ENCODE measurements at regions not wholly inside any gene's neighbourhood (a gene's known extent, or its start where the extent isn't known, plus 50 kb on each side); places are given as distances from the start of the nearest gene placed in this dataset.

DNA sequence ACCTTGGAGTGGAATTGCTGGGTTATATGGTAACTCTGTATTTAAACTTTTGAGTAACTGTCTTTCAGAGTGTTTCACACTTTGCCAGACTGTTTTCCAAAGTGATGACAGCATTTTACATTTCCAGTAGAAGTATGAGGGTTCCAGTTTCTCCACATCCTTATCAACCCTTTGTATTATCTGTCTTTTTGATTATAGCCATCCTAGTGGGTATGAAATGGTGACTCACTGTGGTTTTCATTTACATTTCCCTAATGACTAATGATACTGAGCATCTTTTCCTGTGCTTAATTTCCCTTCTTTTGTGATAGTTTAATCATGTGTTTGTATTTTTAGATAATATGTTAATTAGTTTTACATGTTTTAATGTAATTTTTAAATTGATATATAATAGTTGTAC, 138.1 kb upstream of the DAZL start:
- TF ChIP-seq, protein P1, sequence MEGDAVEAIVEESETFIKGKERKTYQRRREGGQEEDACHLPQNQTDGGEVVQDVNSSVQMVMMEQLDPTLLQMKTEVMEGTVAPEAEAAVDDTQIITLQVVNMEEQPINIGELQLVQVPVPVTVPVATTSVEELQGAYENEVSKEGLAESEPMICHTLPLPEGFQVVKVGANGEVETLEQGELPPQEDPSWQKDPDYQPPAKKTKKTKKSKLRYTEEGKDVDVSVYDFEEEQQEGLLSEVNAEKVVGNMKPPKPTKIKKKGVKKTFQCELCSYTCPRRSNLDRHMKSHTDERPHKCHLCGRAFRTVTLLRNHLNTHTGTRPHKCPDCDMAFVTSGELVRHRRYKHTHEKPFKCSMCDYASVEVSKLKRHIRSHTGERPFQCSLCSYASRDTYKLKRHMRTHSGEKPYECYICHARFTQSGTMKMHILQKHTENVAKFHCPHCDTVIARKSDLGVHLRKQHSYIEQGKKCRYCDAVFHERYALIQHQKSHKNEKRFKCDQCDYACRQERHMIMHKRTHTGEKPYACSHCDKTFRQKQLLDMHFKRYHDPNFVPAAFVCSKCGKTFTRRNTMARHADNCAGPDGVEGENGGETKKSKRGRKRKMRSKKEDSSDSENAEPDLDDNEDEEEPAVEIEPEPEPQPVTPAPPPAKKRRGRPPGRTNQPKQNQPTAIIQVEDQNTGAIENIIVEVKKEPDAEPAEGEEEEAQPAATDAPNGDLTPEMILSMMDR (IDR thresholded peaks at IDR 0.05 in 2 of 3, conservative IDR thresholded peaks at IDR 0.05 in 1 of 3; ENCODE audit: control insufficient read depth in 2 of 3, extremely low read depth in 1 of 3, insufficient read depth in 1 of 3, low read depth in 3 of 3, low read length in 3 of 3) = no peak
- no peak for TF ChIP-seq POLR2A (IDR thresholded peaks at IDR 0.05; ENCODE audit: low read depth, low read length)
- no peak for TF ChIP-seq DPF2 (IDR thresholded peaks at IDR 0.05)
- TF ChIP-seq SIX5 (IDR thresholded peaks at IDR 0.05; ENCODE audit: low read depth, low read length, severe bottlenecking) = no peak
- no peak for TF ChIP-seq HCFC1 (IDR thresholded peaks at IDR 0.05; ENCODE audit: low read length)
- TF ChIP-seq, protein P2, sequence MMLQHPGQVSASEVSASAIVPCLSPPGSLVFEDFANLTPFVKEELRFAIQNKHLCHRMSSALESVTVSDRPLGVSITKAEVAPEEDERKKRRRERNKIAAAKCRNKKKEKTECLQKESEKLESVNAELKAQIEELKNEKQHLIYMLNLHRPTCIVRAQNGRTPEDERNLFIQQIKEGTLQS (IDR thresholded peaks at IDR 0.05; ENCODE audit: borderline replicate concordance, extremely low read depth, low read depth, low read length) = no peak
- no peak for TF ChIP-seq MTA3 (IDR thresholded peaks at IDR 0.05; ENCODE audit: borderline replicate concordance, low read length)
- TF ChIP-seq GABPA (IDR thresholded peaks at IDR 0.05; ENCODE audit: low read depth) = no peak
- TF ChIP-seq ETV6 (conservative IDR thresholded peaks at IDR 0.05 in 1 of 2, IDR thresholded peaks at IDR 0.05 in 1 of 2; ENCODE audit: borderline replicate concordance in 1 of 2, low read depth in 1 of 2) = no peak
- TF ChIP-seq SUZ12 (IDR thresholded peaks at IDR 0.05; ENCODE audit: unreplicated experiment) = no peak
- TF ChIP-seq EP300 (IDR thresholded peaks at IDR 0.05; ENCODE audit: borderline replicate concordance in 1 of 2, control insufficient read depth in 1 of 2, low read depth in 2 of 2, low read length in 2 of 2) = no peak
- TF ChIP-seq, protein P3, sequence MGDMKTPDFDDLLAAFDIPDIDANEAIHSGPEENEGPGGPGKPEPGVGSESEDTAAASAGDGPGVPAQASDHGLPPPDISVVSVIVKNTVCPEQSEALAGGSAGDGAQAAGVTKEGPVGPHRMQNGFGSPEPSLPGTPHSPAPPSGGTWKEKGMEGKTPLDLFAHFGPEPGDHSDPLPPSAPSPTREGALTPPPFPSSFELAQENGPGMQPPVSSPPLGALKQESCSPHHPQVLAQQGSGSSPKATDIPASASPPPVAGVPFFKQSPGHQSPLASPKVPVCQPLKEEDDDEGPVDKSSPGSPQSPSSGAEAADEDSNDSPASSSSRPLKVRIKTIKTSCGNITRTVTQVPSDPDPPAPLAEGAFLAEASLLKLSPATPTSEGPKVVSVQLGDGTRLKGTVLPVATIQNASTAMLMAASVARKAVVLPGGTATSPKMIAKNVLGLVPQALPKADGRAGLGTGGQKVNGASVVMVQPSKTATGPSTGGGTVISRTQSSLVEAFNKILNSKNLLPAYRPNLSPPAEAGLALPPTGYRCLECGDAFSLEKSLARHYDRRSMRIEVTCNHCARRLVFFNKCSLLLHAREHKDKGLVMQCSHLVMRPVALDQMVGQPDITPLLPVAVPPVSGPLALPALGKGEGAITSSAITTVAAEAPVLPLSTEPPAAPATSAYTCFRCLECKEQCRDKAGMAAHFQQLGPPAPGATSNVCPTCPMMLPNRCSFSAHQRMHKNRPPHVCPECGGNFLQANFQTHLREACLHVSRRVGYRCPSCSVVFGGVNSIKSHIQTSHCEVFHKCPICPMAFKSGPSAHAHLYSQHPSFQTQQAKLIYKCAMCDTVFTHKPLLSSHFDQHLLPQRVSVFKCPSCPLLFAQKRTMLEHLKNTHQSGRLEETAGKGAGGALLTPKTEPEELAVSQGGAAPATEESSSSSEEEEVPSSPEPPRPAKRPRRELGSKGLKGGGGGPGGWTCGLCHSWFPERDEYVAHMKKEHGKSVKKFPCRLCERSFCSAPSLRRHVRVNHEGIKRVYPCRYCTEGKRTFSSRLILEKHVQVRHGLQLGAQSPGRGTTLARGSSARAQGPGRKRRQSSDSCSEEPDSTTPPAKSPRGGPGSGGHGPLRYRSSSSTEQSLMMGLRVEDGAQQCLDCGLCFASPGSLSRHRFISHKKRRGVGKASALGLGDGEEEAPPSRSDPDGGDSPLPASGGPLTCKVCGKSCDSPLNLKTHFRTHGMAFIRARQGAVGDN (IDR thresholded peaks at IDR 0.05) = no peak
- no peak for TF ChIP-seq HDAC6 (IDR thresholded peaks at IDR 0.05; ENCODE audit: unreplicated experiment)
